GM12878 (cell line): ENCODE measurements at regions not wholly inside any gene's neighbourhood (a gene's known extent, or its start where the extent isn't known, plus 50 kb on each side); places are given as distances from the start of the nearest gene placed in this dataset.

Experiments
- ATAC-seq: fragments of 200-7000 bp; cut with Tn5 transposase; 3 replicates; pipeline ENCODE4 v1.9.1; 2020; ENCODE audit warnings: mild to moderate bottlenecking, moderate library complexity
- BruUV-seq: library from RNA; stranded (reverse); fragments of 400-500 nt; replicated peaks from 2 replicates; lab custom pipeline; 2021; lab: Mats Ljungman, UMichigan
- CTCF ChIA-PET: fragments of 300-600 bp; sonication (Branson Sonifier 250); formaldehyde crosslinking; extraction: SDS; loops from one replicate; lab custom pipeline; 2021; ENCODE audit warnings: inconsistent platforms; lab: Yijun Ruan, JAX
- POLR2A ChIA-PET: fragments of 350-600 bp; formaldehyde crosslinking; extraction: SDS; loops from one replicate; lab custom pipeline; 2021; ENCODE audit warnings: inconsistent platforms; lab: Charles Lee
- RAD21 ChIA-PET: fragments of 300-600 bp; sonication (Branson Sonifier 250); formaldehyde crosslinking; loops from one replicate; lab custom pipeline; 2023; ENCODE audit warnings: antibody characterized with exemption; ENCODE audit not compliant: unreplicated experiment; lab: Charles Lee
- SMC1A ChIA-PET: fragments of 300-600 bp; sonication (Branson Sonifier 250); formaldehyde crosslinking; loops from one replicate; lab custom pipeline; 2023; ENCODE audit not compliant: unreplicated experiment, uncharacterized antibody; lab: Charles Lee
- DNase-seq: peaks from one replicate; pipeline ENCODE4 v3.0.0-alpha.2; 2011; ENCODE audit warnings: low read depth, low spot score
- FAIRE-seq: peaks from 3 replicates; lab custom pipeline; 2011; peaks lifted over from hg19 to GRCh38; lab: Jason Lieb, UNC
- H2AFZ ChIP-seq: 2 replicates; pipeline ENCODE4 v1.6.0; 2011; ENCODE audit warnings: low read depth, low read length, control low read depth; ENCODE audit not compliant: control insufficient read depth
- H3K27ac ChIP-seq: 2 replicates; pipeline ENCODE4 v1.5.1; 2011; ENCODE audit warnings: control low read depth; ENCODE audit not compliant: control insufficient read depth, insufficient read depth
- H3K27me3 ChIP-seq, 2 experiments: replicated peaks in 1 of 2; 2 replicates each; pipeline versions ENCODE4 v1.6.0 to v1.6.1; 2011; ENCODE audit warnings: low read length in 1 of 2; ENCODE audit not compliant: control insufficient read depth in 2 of 2, insufficient read depth in 2 of 2
- H3K36me3 ChIP-seq, 2 experiments: 2 replicates each; pipeline ENCODE4 v1.5.1; 2011; ENCODE audit warnings: low read length in 1 of 2; ENCODE audit not compliant: control insufficient read depth in 2 of 2, insufficient read depth in 2 of 2
- H3K4me1 ChIP-seq: 2 replicates; pipeline ENCODE4 v1.6.1; 2011; ENCODE audit warnings: mild to moderate bottlenecking, low read length, moderate library complexity, mixed read lengths; ENCODE audit not compliant: control insufficient read depth, insufficient read depth
- H3K4me2 ChIP-seq: 2 replicates; pipeline ENCODE4 v1.6.0; 2011; ENCODE audit warnings: control low read depth; ENCODE audit not compliant: control insufficient read depth, insufficient read depth
- H3K4me3 ChIP-seq: fragments of 200-600 bp; sonication (generic); 2 replicates; pipeline ENCODE4 v1.5.1; 2016
- H3K79me2 ChIP-seq: 2 replicates; pipeline ENCODE4 v1.6.0; 2011; ENCODE audit warnings: low read length; ENCODE audit not compliant: control insufficient read depth, insufficient read depth
- H3K9ac ChIP-seq: 2 replicates; pipeline ENCODE4 v1.8.0; 2011; ENCODE audit warnings: low read length, control low read depth, mixed read lengths; ENCODE audit not compliant: control insufficient read depth, insufficient read depth
- H3K9me3 ChIP-seq: replicated peaks from 3 replicates; pipeline ENCODE4 v1.5.1; 2011; ENCODE audit warnings: mild to moderate bottlenecking, low read length; ENCODE audit not compliant: control insufficient read depth, insufficient read depth
- H4K20me1 ChIP-seq: 2 replicates; pipeline ENCODE4 v1.6.0; 2011; ENCODE audit not compliant: control insufficient read depth, insufficient read depth
- BHLHE40 ChIP-seq, 2 experiments: fragments of 450-650 bp in 1 of 2; IDR thresholded peaks; 2 replicates each; pipeline ENCODE4 v1.6.1; 2011 to 2017; ENCODE audit warnings: low read depth in 2 of 2, borderline replicate concordance in 1 of 2, improper control_type of control experiment in 1 of 2, low read length in 1 of 2, mild to moderate bottlenecking in 1 of 2
- CTCF ChIP-seq, 3 experiments: IDR thresholded peaks in 2 of 3; conservative IDR thresholded peaks in 1 of 3; 2 replicates each; pipeline ENCODE4 v1.5.1; 2011; ENCODE audit warnings: low read depth in 3 of 3, low read length in 3 of 3, mild to moderate bottlenecking in 3 of 3, control low read depth in 2 of 3, moderate library complexity in 2 of 3, inconsistent platforms in 1 of 3, mixed read lengths in 1 of 3; ENCODE audit not compliant: control insufficient read depth in 2 of 3, insufficient read depth in 1 of 3; ENCODE audit errors: extremely low read depth in 1 of 3
- EZH2 ChIP-seq: IDR thresholded peaks from 2 replicates; pipeline ENCODE4 v1.6.1; 2012; ENCODE audit warnings: low read depth, mild to moderate bottlenecking, control low read depth, inconsistent platforms, low read length, borderline replicate concordance; ENCODE audit not compliant: control insufficient read depth
- FOXK2 ChIP-seq: fragments of 450-650 bp; IDR thresholded peaks from 2 replicates; pipeline ENCODE4 v1.6.1; 2017; ENCODE audit warnings: mild to moderate bottlenecking, moderate library complexity
- GABPA ChIP-seq: IDR thresholded peaks from 2 replicates; pipeline ENCODE4 v1.6.1; 2014; ENCODE audit warnings: antibody characterized with exemption, low read depth, mild to moderate bottlenecking, inconsistent platforms
- HDGF ChIP-seq: fragments of 450-650 bp; IDR thresholded peaks from 2 replicates; pipeline ENCODE4 v1.6.1; 2016; ENCODE audit warnings: antibody characterized with exemption
- LARP7 ChIP-seq: fragments of 450-650 bp; IDR thresholded peaks from 2 replicates; pipeline ENCODE4 v1.6.1; 2017; ENCODE audit warnings: mild to moderate bottlenecking
- MTA2 ChIP-seq: fragments of 450-650 bp; IDR thresholded peaks from 2 replicates; pipeline ENCODE4 v1.6.1; 2016; ENCODE audit warnings: low read depth, mild to moderate bottlenecking, moderate library complexity
- NR2C1 ChIP-seq: fragments of 450-650 bp; IDR thresholded peaks from 2 replicates; pipeline ENCODE4 v1.6.1; 2017; ENCODE audit warnings: antibody characterized with exemption, mild to moderate bottlenecking, moderate library complexity
- REST ChIP-seq: IDR thresholded peaks from 2 replicates; pipeline ENCODE4 v1.6.1; 2012; ENCODE audit warnings: mild to moderate bottlenecking, low read depth, low read length
- SIX5 ChIP-seq: IDR thresholded peaks from 2 replicates; pipeline ENCODE4 v1.6.1; 2011; ENCODE audit warnings: mild to moderate bottlenecking, low read depth, low read length, moderate library complexity; ENCODE audit not compliant: severe bottlenecking
- SP1 ChIP-seq: IDR thresholded peaks from one replicate; pipeline ENCODE4 v1.6.1; 2011; ENCODE audit warnings: low read depth, low read length
- USF1 ChIP-seq: IDR thresholded peaks from 2 replicates; pipeline ENCODE4 v1.6.1; 2011; ENCODE audit warnings: borderline replicate concordance, low read depth, mild to moderate bottlenecking, moderate library complexity, mixed read lengths, low read length; ENCODE audit not compliant: insufficient read depth; ENCODE audit errors: extremely low read length
- ZNF592 ChIP-seq: fragments of 450-650 bp; IDR thresholded peaks from 2 replicates; pipeline ENCODE4 v1.6.1; 2017; ENCODE audit warnings: mild to moderate bottlenecking, moderate library complexity
- ZZZ3 ChIP-seq: IDR thresholded peaks from 2 replicates; pipeline ENCODE4 v1.6.1; 2011; ENCODE audit warnings: low read depth; ENCODE audit not compliant: control insufficient read depth, insufficient read length
- WGBS: methylation state at CpG from one replicate; pipeline ENCODE4 v1.1.6; 2016; ENCODE audit warnings: low lambda C conversion rate; ENCODE audit not compliant: insufficient replicate concordance, insufficient coverage; ENCODE audit errors: missing lambda C conversion rate; 5-methylcytosine and 5-hydroxymethylcytosine counted together
- in situ Hi-C: fragments of 300-500 bp; cut with MboI; formaldehyde crosslinking; loops from 9 replicates; pipeline ENCODE4 v1.14.3; 2018; ENCODE audit warnings: mixed read lengths
- intact Hi-C: fragments of 100-400 bp; cut with micrococcal nuclease; formaldehyde crosslinking; loops from one replicate; pipeline ENCODE4 v1.14.2; 2022; ENCODE audit not compliant: unreplicated experiment

- Histone ChIP-seq H3K9ac (no peak overlapping the region), H2AFZ (no peak overlapping the region), H3K79me2 (no peaks in the 10 kb centered on the region), H3K27ac (no peak overlapping the region), H3K9me3 (no peaks in the 10 kb centered on the region), H3K4me1 (no peaks in the 10 kb centered on the region), H3K27me3 (no peaks in the 10 kb centered on the region), H3K36me3 (no peaks in the 10 kb centered on the region), H3K4me2 (no peak overlapping the region), H3K4me3 (no peak overlapping the region), H4K20me1 (no peaks in the 10 kb centered on the region)
- 0% methylated on average over 1 of the region's 1 CpG for WGBS
- intact Hi-C loops (no loop called here), in situ Hi-C loops (no loop called here)
- no peak for DNase-seq
- no peak for FAIRE-seq
- ChIA-PET SMC1A (no interaction called here), CTCF (interaction anchor here (1.6 kb wide), 1 partner anchor 234 kb away, joined by 3 read pairs; no protein-coding TSS in a partner anchor), POLR2A (no interaction called here), RAD21 (no interaction called here)
- no TSS peak for BruUV-seq
- ATAC-seq = no peak
- TF ChIP-seq EZH2 = no peak
- no peak for TF ChIP-seq USF1
- no peak for TF ChIP-seq CTCF (IDR thresholded peaks at IDR 0.05 in 2 of 3, conservative IDR thresholded peaks at IDR 0.05 in 1 of 3; ENCODE audit: control insufficient read depth in 2 of 3, extremely low read depth in 1 of 3, insufficient read depth in 1 of 3, low read depth in 3 of 3, low read length in 3 of 3)
- no peak for TF ChIP-seq NR2C1
- TF ChIP-seq FOXK2 = no peak
- TF ChIP-seq ZNF592 = no peak
- no peak for TF ChIP-seq GABPA
- TF ChIP-seq BHLHE40 (IDR thresholded peaks at IDR 0.05; ENCODE audit: borderline replicate concordance in 1 of 2, low read depth in 2 of 2, low read length in 1 of 2) = no peak
- TF ChIP-seq HDGF = no peak
- TF ChIP-seq SP1 = no peak
- no peak for TF ChIP-seq REST
- no peak for TF ChIP-seq ZZZ3
- TF ChIP-seq SIX5 = no peak
- no peak for TF ChIP-seq LARP7
- TF ChIP-seq MTA2 = no peak
Observed at GRCh38 chr1:168871531-168871930, 142.5 kb upstream of the DPT start.
